NCI-H2029 treated with DMSO at 0.1 percent for 48 hours (cell line): ENCODE measurements at regions not wholly inside any gene's neighbourhood (a gene's known extent, or its start where the extent isn't known, plus 50 kb on each side); places are given as distances from the start of the nearest gene placed in this dataset.

ENCODE experiments used
- DNase-seq: peaks from one replicate; lab custom pipeline; 2025; lab: John Stamatoyannopoulos, UW

DNA sequence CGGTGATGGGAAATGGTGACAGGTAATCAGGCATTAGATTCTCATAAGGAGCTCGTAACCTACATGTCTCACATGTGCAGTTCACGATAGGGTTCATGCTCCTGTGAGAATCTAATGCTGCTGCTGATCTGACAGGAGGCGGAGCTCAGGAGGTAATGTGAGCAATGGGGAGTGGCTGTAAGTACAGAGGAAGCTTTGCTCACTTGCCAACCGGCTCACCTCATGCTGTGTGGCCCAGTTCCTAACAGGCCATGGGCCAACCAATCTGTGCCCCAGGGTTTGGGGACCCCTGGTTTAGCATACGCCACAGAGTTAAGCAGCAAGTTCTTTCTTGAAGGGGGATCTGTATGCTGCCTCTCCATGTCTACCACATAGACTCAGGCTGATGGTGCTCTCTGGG, 133.1 kb downstream of the IQUB start:
- DNase-seq = no peak

DNA sequence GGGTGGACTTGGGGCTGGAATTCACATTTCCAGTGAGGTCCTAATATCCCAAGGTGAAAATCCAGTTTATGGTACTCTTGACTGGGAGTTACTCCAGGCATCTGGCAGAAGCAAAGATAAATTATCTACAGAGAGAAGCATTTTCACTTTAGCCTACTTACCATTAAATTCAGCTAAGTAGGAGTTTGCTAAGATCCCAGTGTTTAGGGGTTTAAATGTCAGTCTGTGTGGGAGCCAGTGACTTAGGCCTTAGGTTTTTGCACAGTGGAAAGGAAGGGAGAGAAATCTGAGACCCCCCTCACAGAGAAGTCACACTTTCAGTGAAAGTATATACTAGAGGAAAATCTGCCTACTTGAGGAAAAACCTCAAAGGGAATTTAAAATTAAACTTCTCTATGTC, 134.2 kb downstream of the IQUB start:
- DNase-seq = no peak

DNA sequence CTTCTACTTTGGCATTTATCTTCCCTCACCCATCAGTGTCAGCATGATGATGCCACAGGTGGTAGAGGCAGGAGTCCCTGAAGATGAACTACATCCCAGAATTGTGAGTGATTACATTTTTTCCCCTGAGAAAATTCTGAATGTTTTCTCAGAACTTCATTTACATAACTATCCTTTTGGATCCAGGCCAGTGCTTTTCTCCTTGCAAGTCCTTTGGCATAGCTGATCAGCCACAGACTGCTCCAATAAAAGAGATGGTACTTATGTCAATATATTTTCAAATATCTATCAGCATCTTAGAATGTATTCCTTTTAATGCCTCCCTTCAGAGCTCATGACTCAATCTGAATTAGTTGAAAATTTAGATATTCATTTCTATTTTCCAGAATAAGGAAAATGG, 135.5 kb downstream of the IQUB start:
- no peak for DNase-seq

- peak; percentile 51 for DNase-seq
Observed at GRCh38 chr7:123397746-123398338, 136.6 kb downstream of the IQUB start.

DNA sequence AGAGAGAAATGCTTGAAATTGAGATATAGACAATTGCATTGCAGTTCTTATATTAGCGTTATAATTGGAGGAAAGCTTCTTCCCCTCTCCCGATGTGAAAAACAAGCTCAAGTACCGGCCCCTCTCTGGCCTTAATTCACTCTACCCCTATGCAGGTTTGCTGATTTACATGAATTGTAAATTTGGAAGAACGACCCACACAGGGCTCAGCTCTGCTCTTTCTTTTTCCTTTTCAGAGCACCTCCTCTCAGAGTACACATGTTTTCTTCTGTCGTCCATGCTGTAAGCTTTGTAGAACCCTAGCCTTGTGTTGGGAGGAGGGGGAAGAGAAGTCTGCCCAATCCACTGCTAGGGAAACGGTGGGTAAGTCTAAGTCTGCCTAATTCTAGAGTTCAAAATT, 140.8 kb downstream of the IQUB start:
- no peak for DNase-seq

GRCh38 chr7:123372368-123372767, 162.0 kb downstream of the IQUB start:
- no peak for DNase-seq

GRCh38 chr7:123367484-123368122, 166.8 kb downstream of the IQUB start:
- peak; percentile 6 for DNase-seq

- no peak for DNase-seq
Observed at GRCh38 chr7:123367031-123367430, 167.3 kb upstream of the SLC13A1 start.

DNA sequence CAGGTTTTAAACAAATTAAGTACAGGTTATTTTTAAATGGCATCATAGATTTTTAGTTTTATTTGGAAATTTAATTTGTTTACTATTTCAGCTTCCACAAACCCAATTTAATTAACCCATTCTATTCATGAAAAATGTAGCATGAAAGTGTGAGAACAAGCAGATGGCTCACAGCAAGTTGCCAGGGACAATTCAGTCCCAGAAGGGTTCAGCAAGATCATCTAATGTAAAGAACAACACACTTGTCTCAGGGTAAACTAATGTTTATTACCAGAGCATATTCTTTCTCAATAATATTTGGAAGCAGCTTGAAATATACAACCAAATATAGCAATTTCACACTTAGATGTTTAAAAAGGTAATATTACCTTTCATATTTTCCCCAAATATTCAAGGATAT, 166.9 kb upstream of the SLC13A1 start:
- DNase-seq = no peak

DNA sequence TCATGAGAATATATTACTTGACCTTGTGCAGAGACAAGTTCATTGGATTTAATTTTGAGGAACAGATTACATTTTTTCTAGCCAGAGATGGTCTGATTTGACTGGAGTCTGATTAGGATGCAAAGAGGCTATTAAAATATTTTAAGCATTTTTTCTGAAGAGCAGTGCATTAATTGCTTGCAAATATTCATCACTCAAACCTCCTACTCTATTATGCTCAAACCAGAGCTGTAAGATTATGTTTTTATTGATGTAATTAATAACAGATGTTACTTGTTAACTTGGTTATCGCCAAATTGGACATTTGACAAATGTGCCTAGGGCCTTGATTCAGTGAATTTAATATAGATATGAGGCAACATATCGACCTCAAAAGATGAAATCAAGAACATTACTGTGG, 160.9 kb upstream of the SLC13A1 start:
- no peak for DNase-seq

- DNase-seq = no peak
Observed at GRCh38 chr7:123355576-123356190, 155.9 kb upstream of the SLC13A1 start.

GRCh38 chr7:123352973-123353372, 153.2 kb upstream of the SLC13A1 start:
- no peak for DNase-seq

- DNase-seq = no peak
Observed at GRCh38 chr7:123351516-123352505, 152.0 kb upstream of the SLC13A1 start.

DNA sequence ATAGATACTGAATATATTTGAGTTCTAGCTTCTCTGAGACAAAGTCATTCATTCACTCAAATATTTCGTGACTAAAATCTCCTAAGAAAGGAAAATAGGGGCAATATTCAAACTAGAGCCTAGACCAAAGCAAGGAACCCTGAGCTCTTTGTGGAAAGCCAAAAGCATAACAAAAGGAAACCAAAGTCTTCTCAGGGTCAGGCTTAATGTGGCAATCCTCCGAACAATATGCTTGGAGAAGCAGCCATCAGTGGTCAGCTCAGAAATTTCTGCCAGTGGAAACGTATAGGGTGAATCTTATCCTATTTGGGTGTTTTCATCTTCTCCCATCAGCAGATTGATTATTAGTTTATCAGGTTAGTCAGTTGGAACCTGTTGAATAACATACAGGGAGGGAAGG, 151.3 kb upstream of the SLC13A1 start:
- no peak for DNase-seq

DNA sequence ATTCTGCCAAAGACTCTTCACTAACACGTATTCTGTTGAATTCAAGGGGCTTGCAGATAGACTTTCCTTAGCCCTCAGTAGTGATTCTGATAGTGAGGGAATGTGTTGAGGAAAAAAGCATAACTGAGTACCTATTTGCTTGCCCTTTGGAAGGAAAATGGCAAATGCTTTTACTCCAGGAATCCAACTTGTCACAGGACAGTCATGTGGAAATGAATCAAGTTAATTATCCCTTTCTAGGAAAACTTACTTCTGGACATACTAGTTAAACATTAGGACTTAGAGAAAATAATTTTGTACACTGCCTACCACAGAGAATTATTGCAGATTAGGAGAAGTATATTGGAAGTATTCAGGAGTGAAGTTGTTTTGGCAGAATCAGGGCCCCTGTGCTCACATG, 148.9 kb upstream of the SLC13A1 start:
- DNase-seq = no peak

DNA sequence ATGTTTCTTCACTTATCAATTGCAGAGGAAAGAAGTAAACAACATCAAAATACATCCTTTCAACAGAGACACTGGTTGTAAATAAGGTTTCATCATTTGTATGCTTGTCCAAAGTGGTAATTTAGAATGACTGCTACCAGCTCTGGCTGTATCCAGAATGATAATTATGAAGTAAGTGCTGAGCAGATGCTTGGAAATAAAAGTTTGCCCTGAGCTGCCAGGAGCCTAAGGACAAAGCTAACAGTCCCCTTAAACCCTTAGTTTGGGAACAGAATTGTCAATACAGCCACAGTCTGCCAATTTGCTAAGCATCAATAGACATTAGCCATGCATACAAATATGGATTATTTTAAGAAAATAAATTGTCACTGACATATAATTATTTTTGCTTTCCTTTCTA, 147.0 kb upstream of the SLC13A1 start:
- DNase-seq = no peak

DNA sequence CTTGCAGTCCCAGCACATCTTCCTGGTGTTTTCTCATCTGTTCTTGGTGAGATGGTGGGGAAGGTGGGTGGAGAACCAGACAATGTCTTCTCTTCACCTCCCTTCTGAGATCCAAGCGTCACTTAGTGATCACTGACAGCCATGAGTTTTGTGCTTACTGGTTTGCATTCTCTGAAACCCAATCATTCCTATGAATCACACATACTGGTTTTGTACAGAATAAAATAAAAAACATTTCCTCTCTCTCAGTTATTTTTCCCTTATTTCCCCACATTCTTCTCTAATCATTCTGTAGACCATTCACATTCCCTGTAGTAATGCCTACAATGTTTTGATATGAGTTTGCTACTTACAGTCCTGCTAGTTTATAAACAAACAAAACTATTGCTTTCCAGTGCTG, 143.8 kb upstream of the SLC13A1 start:
- no peak for DNase-seq

DNA sequence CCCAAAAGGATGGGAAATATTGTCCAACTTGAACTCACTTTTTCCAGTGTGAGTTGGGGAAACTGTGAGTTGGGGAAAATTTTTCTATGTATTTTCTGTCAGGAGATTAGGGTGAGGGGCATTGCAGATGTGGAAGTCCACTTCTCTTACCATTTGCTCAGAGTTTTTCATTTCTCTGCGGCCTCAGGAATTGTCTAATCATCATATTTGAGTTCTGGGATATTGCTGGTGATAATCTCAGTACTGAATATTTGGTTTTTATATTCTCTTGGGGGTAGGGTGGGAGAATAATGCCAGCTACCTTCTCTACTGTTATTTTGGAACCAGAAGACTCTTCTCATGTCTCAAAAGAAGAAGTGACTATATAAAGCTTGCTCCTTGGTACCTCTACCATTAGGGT, 141.3 kb upstream of the SLC13A1 start:
- no peak for DNase-seq

DNA sequence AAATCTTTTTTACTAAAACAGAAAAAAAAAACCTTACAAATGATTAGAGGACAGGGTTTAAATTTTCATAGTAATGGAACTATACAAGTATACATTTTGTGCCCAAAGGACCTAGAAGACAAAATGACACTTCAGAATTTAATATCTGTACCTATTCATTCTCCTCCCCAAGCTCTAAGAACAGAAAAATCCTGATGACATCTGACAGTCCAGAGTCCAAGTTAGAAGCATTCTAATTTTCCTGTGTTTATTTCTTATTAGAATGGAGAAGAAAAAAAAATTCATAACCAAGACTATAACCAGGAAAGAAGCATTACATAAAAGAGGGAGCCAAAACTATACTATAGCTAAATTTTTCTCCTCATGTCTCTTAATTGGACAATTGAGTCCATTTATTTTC, 138.9 kb upstream of the SLC13A1 start:
- no peak for DNase-seq

- DNase-seq = no peak
Observed at GRCh38 chr7:123329988-123330643, 130.3 kb upstream of the SLC13A1 start.

DNA sequence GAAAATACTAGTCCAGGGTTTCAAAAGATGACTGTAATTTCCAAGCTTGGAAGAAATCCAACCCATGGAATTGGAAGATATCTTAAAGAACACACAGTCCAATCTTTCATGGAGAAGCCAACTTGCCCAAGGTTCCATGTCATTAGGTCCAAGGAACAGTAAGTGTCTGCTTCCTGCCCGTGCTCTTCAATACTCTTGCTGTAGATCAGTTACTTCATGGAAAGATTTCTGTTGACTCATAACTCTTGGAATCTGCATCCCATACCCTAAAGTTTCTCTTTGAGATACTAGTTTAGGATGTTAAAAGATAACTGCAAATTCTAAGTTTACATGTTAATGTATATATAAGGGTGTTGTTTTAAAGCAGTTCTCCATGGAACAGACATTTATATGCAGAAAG, 127.9 kb upstream of the SLC13A1 start:
- DNase-seq = no peak

DNA sequence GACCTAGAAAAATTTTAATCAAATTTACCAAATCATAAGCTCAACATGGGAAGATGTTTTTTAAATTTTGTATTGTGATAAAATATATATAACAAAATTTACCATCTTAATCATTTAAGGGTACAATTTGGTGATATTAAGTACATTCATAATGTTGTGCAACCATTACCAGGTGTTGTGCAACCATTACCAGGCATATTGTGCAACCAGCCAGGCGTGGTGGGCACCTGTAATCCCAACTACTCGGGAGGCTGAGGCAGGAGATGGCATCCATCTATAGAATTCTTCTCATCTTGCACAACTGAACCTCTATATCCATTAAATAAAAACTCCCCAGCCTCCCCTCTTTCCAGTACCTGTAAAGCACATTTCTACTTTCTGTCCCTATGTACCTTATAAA, 124.5 kb upstream of the SLC13A1 start:
- DNase-seq = no peak
